ENCODE measurements at regions not wholly inside any gene's neighbourhood (a gene's known extent, or its start where the extent isn't known, plus 50 kb on each side); places are given as distances from the start of the nearest gene placed in this dataset.

GRCh38 chr14:104344818-104345620 lies 206.6 kb downstream of the KIF26A start:
- Mint-ChIP-seq H3K27ac (ENCODE audit: low read depth) (no peak overlapping the region), H3K4me1 (no peaks in the 10 kb centered on the region), H3K27me3 (peaks cover 51% of the 10 kb centered on the region), H3K9me3 (no peaks in the 10 kb centered on the region), H3K4me3 (no peak overlapping the region), H3K36me3 (ENCODE audit: insufficient read depth) (no peaks in the 10 kb centered on the region)
- ATAC-seq (replicated peaks; ENCODE audit: extremely low read depth, poor library complexity, severe bottlenecking) (no peak), DNase-seq (ENCODE audit: low spot score in 2 of 2) (no peak)

DNA sequence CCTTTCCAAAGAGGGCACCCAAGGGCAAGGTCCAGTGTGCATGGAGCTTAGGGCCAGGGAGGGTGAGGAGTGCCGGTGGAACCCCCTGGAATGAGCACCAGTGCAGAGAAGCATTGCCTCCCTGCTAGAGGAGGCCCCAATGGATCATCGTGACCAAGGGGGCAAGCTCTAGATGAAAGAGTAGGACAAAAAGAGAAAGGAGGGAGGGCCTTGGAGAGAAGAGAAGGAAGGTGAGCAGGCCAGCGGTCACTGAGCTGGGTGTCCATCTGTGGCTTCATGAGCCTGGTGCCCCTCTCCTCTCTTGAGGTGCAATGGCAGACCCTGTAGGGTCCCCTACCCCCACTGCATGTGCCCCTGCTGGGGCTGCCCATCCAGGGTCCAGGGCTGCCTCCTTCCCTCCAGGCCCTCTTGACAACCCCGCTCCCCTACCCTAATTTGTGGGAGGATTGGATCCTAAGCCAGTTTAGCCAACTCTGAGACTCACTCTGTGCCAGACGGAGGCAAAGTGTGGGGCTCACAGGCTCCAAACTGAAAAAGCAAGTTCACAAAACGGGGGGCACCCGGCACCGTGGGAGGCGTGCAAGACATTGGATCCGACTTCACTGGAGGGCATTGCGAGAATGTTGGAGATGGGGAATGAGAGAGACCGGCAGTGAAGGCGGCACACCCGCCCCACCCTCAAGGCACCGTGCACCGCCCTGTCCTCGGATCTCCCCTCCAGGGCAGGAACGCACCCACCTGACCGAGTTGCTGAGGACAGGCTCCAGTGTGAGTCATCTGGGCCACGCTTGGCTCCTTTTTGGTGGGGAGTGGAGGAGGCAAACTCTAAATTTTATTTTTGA lies 207.5 kb downstream of the KIF26A start:
- Mint-ChIP-seq H3K4me1 (no peaks in the 10 kb centered on the region), H3K9me3 (no peaks in the 10 kb centered on the region), H3K4me3 (no peak overlapping the region), H3K27me3 (peaks cover 46% of the 10 kb centered on the region), H3K36me3 (ENCODE audit: insufficient read depth) (no peaks in the 10 kb centered on the region), H3K27ac (ENCODE audit: low read depth) (no peak overlapping the region)
- no peak for ATAC-seq (replicated peaks; ENCODE audit: extremely low read depth, poor library complexity, severe bottlenecking)
- DNase-seq (ENCODE audit: low spot score in 2 of 2) = no peak

GRCh38 chr14:104346608-104347007 lies 208.2 kb downstream of the KIF26A start:
- no peak overlapping the region for H3K27ac Mint-ChIP-seq (ENCODE audit: low read depth)
- DNase-seq (ENCODE audit: low spot score in 2 of 2) (no peak), ATAC-seq (replicated peaks; ENCODE audit: extremely low read depth, poor library complexity, severe bottlenecking) (no peak)
- H3K4me3 Mint-ChIP-seq = no peak overlapping the region
- no peaks in the 10 kb centered on the region for H3K36me3 Mint-ChIP-seq (ENCODE audit: insufficient read depth)
- H3K27me3 Mint-ChIP-seq = peaks cover 39% of the 10 kb centered on the region
- no peaks in the 10 kb centered on the region for H3K4me1 Mint-ChIP-seq
- H3K9me3 Mint-ChIP-seq = no peaks in the 10 kb centered on the region

GRCh38 chr14:104348741-104349140 lies 210.4 kb downstream of the KIF26A start:
- Mint-ChIP-seq H3K9me3 (no peaks in the 10 kb centered on the region), H3K27ac (ENCODE audit: low read depth) (no peak overlapping the region), H3K4me1 (no peaks in the 10 kb centered on the region), H3K27me3 (peaks cover 40% of the 10 kb centered on the region), H3K36me3 (ENCODE audit: insufficient read depth) (no peaks in the 10 kb centered on the region), H3K4me3 (no peak overlapping the region)
- ATAC-seq (replicated peaks; ENCODE audit: extremely low read depth, poor library complexity, severe bottlenecking) (no peak), DNase-seq (ENCODE audit: low spot score in 2 of 2) (no peak)

DNA sequence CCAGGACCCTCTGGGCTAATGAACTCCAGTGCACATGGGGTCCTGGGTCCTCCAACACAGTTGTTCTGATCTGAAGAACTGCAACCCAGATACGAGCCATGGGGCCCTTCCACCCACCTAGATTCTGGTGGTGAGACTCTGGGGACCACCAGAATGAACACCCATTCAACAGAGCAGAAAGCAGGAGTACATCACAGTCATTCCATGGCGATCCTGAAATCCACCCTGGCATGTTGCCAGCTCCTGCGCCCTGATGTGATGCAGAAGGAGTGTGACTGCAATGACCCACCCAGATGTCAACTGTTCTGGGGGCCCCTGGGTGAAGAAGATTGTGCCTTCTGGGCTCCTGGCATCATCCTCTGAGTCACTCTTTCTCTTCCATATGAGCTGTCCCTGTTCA lies 211.6 kb downstream of the KIF26A start:
- no peak overlapping the region for H3K27ac Mint-ChIP-seq (ENCODE audit: low read depth)

DNA sequence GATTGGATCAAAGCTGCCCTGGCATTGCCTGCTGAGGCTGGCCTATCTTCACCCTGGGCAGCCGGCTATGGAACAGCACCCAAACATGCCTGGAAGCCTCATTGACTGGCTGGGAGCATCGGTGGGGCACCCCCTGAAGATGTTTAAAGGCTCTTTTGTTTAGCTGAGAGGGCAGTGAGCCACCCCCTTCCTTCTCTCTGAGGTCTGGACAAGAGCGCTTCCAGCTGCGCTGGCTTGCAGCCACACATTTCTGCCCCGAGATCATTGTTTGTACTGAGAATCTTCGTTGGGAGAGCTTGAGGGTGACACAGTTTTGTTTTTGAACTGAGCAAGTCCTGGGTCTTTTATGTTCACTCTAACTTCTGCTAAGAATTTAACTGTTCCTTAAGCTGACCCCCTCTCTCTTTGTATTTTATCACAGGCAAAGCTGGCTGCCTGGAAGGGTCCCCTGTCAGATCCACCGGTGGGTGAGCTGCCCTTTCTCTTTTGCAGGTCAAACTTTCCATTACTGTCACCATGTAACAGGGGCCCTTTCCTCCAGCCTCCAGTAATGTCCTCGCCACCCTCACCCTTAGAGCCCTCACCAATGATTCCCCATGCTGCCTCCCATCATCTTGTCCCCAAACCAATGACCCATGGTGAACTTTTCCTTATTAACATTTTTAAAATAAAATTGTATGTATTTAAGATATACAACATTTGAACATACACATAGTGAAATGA lies 212.2 kb downstream of the KIF26A start:
- Mint-ChIP-seq H3K27me3 (peaks cover 29% of the 10 kb centered on the region), H3K9me3 (no peaks in the 10 kb centered on the region), H3K36me3 (ENCODE audit: insufficient read depth) (no peaks in the 10 kb centered on the region), H3K4me1 (no peaks in the 10 kb centered on the region), H3K27ac (ENCODE audit: low read depth) (no peak overlapping the region), H3K4me3 (no peak overlapping the region)
- no peak for ATAC-seq (replicated peaks; ENCODE audit: extremely low read depth, poor library complexity, severe bottlenecking)
- DNase-seq (ENCODE audit: low spot score in 2 of 2) = no peak

More for the DNA sequence above, 211.6 kb downstream of the KIF26A start:
- H3K27me3 Mint-ChIP-seq = peaks cover 36% of the 10 kb centered on the region
- ATAC-seq (replicated peaks; ENCODE audit: extremely low read depth, poor library complexity, severe bottlenecking) (no peak), DNase-seq (ENCODE audit: low spot score in 2 of 2) (no peak)
- no peaks in the 10 kb centered on the region for H3K4me1 Mint-ChIP-seq
- no peaks in the 10 kb centered on the region for H3K9me3 Mint-ChIP-seq
- H3K4me3 Mint-ChIP-seq = no peak overlapping the region
- H3K36me3 Mint-ChIP-seq (ENCODE audit: insufficient read depth) = no peaks in the 10 kb centered on the region

- no peaks in the 10 kb centered on the region for H3K4me1 Mint-ChIP-seq
- H3K27me3 Mint-ChIP-seq = peaks cover 23% of the 10 kb centered on the region
- no peaks in the 10 kb centered on the region for H3K36me3 Mint-ChIP-seq (ENCODE audit: insufficient read depth)
- H3K9me3 Mint-ChIP-seq = no peaks in the 10 kb centered on the region
- no peak for ATAC-seq (replicated peaks; ENCODE audit: extremely low read depth, poor library complexity, severe bottlenecking)
- DNase-seq (ENCODE audit: low spot score in 2 of 2) = no peak
- no peak overlapping the region for H3K27ac Mint-ChIP-seq (ENCODE audit: low read depth)
- no peak overlapping the region for H3K4me3 Mint-ChIP-seq
These were observed 213.6 kb downstream of the KIF26A start for GRCh38 chr14:104351849-104352492.

GRCh38 chr14:104352493-104353220 lies 214.3 kb downstream of the KIF26A start:
- Mint-ChIP-seq H3K9me3 (no peaks in the 10 kb centered on the region), H3K4me3 (no peak overlapping the region), H3K36me3 (ENCODE audit: insufficient read depth) (no peaks in the 10 kb centered on the region), H3K4me1 (no peaks in the 10 kb centered on the region), H3K27ac (ENCODE audit: low read depth) (no peak overlapping the region), H3K27me3 (peaks cover 19% of the 10 kb centered on the region)
- ATAC-seq (replicated peaks; ENCODE audit: extremely low read depth, poor library complexity, severe bottlenecking) (no peak), DNase-seq (ENCODE audit: low spot score in 2 of 2) (no peak)

DNA sequence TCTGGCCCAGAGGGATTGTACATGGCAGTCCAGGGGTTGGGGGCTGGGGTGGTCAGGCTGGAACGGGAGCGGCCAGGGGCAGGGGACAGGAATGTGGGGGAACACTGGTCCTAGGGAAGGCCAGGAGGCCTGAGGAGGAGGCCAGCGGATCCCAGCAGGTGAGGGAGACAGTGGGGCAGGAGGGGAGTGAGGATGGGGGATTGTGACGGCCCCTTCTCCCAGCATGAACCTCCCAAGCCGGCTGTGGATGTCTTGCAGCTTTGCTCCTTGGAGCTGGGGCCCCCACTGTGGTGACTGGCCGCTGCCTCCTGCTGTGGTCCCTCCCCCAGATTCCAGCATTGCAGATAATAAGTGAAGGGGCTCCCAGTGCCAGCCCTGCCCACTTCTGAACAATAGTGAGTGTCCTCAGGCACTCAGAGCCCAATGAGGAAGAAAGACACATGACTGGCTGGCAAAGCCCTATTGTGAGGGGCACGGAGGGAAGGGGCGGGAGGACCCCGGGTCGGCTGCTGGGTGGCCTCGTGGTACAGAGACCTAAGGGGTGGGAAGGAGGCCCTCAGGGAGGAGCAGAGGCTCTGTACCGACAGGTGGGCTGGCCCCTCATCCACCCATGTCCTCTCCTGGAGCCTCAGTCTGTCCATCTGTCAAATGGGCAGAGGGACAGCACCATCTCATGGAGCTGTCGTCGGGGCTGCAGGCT lies 215.0 kb downstream of the KIF26A start:
- ATAC-seq (replicated peaks; ENCODE audit: extremely low read depth, poor library complexity, severe bottlenecking) = no peak
- Mint-ChIP-seq H3K4me1 (no peaks in the 10 kb centered on the region), H3K27ac (ENCODE audit: low read depth) (no peak overlapping the region), H3K9me3 (no peaks in the 10 kb centered on the region), H3K27me3 (peaks cover 19% of the 10 kb centered on the region), H3K4me3 (no peak overlapping the region), H3K36me3 (ENCODE audit: insufficient read depth) (no peaks in the 10 kb centered on the region)
- no peak for DNase-seq (ENCODE audit: low spot score in 2 of 2)

GRCh38 chr14:104353921-104354701 lies 215.7 kb downstream of the KIF26A start:
- Mint-ChIP-seq H3K4me3 (no peak overlapping the region), H3K36me3 (ENCODE audit: insufficient read depth) (no peaks in the 10 kb centered on the region), H3K27me3 (peaks cover 19% of the 10 kb centered on the region), H3K4me1 (no peaks in the 10 kb centered on the region), H3K9me3 (no peaks in the 10 kb centered on the region), H3K27ac (ENCODE audit: low read depth) (no peak overlapping the region)
- DNase-seq (ENCODE audit: low spot score in 2 of 2) (no peak), ATAC-seq (replicated peaks; ENCODE audit: extremely low read depth, poor library complexity, severe bottlenecking) (no peak)

Measured in central memory CD8-positive, alpha-beta T cell (primary cell).